H1 (cell line): ENCODE measurements at regions not wholly inside any gene's neighbourhood (a gene's known extent, or its start where the extent isn't known, plus 50 kb on each side); places are given as distances from the start of the nearest gene placed in this dataset.

Experiments
- CTCF ChIA-PET: fragments of 300-600 bp; sonication (Branson Sonifier 250); formaldehyde crosslinking; loops from one replicate; lab custom pipeline; 2021; ENCODE audit not compliant: partially characterized antibody; lab: Charles Lee
- POLR2A ChIA-PET: fragments of 300-600 bp; sonication (Branson Sonifier 250); formaldehyde crosslinking; loops from one replicate; lab custom pipeline; 2021; ENCODE audit warnings: inconsistent platforms; ENCODE audit not compliant: partially characterized antibody; lab: Charles Lee
- DNase-seq, 2 experiments: peaks; one replicate each; pipeline versions ENCODE4 v3.0.0 to v3.0.0-alpha.2; 2010 to 2022; ENCODE audit warnings: low spot score in 2 of 2, low read depth in 1 of 2, mixed read lengths in 1 of 2
- FAIRE-seq: peaks from 2 replicates; lab custom pipeline; 2011; peaks lifted over from hg19 to GRCh38; lab: Jason Lieb, UNC
- H2AFZ ChIP-seq: 2 replicates; pipeline ENCODE4 v1.8.1; 2012; ENCODE audit warnings: low read length, inconsistent platforms
- H2AK5ac ChIP-seq: 2 replicates; pipeline ENCODE4 v1.6.1; 2013; ENCODE audit warnings: low read depth, low read length
- H2BK120ac ChIP-seq: replicated peaks from 2 replicates; pipeline ENCODE3; 2013; ENCODE audit warnings: low read depth, low read length, inconsistent platforms
- H2BK12ac ChIP-seq: 2 replicates; pipeline ENCODE4 v1.6.1; 2013; ENCODE audit warnings: low read depth, low read length
- H2BK15ac ChIP-seq: 2 replicates; pipeline ENCODE4 v1.6.1; 2013; ENCODE audit warnings: low read length
- H2BK20ac ChIP-seq: 2 replicates; pipeline ENCODE4 v1.6.1; 2013; ENCODE audit warnings: low read length
- H2BK5ac ChIP-seq: 2 replicates; pipeline ENCODE4 v1.6.1; 2013; ENCODE audit warnings: low read depth, low read length
- H3K14ac ChIP-seq: 2 replicates; pipeline ENCODE4 v1.6.1; 2013; ENCODE audit warnings: inconsistent platforms; ENCODE audit not compliant: insufficient read length
- H3K18ac ChIP-seq: 2 replicates; pipeline ENCODE4 v1.6.1; 2013; ENCODE audit warnings: low read length; ENCODE audit errors: extremely low read depth
- H3K23ac ChIP-seq: 2 replicates; pipeline ENCODE4 v1.6.1; 2013; ENCODE audit warnings: inconsistent platforms; ENCODE audit not compliant: insufficient read length
- H3K23me2 ChIP-seq: 2 replicates; pipeline ENCODE4 v1.6.1; 2013; ENCODE audit warnings: low read depth, low read length
- H3K27ac ChIP-seq: 2 replicates; pipeline ENCODE4 v1.6.1; 2011; ENCODE audit warnings: low read depth, low read length, inconsistent platforms
- H3K27me3 ChIP-seq, 4 experiments: replicated peaks in 1 of 4; 1 replicate in 1 of 4; 2 replicates in 3 of 4; pipeline versions ENCODE4 v1.6.1 to v1.8.1; 2011 to 2013; ENCODE audit warnings: low read length in 3 of 4, mild to moderate bottlenecking in 3 of 4, inconsistent platforms in 2 of 4, mixed read lengths in 2 of 4, moderate library complexity in 1 of 4; ENCODE audit not compliant: control insufficient read depth in 3 of 4, insufficient read depth in 3 of 4; ENCODE audit errors: extremely low read depth in 1 of 4
- H3K36me3 ChIP-seq, 4 experiments: 2 replicates each; pipeline versions ENCODE4 v1.6.1 to v1.8.1; 2011 to 2013; ENCODE audit warnings: mild to moderate bottlenecking in 4 of 4, low read length in 3 of 4, moderate library complexity in 2 of 4, control low read depth in 1 of 4, inconsistent platforms in 1 of 4; ENCODE audit not compliant: insufficient read depth in 4 of 4, control insufficient read depth in 2 of 4
- H3K4ac ChIP-seq: replicated peaks from 2 replicates; pipeline ENCODE3; 2013; ENCODE audit warnings: low read length, low read depth, mixed read lengths, inconsistent platforms; ENCODE audit not compliant: insufficient read length
- H3K4me1 ChIP-seq, 4 experiments: replicated peaks in 1 of 4; 1 replicate in 1 of 4; 2 replicates in 3 of 4; pipeline versions ENCODE4 v1.6.1 to v1.8.1; 2011 to 2013; ENCODE audit warnings: low read length in 3 of 4, inconsistent platforms in 2 of 4, mixed read lengths in 1 of 4; ENCODE audit not compliant: insufficient read depth in 4 of 4, control insufficient read depth in 3 of 4
- H3K4me2 ChIP-seq, 2 experiments: 2 replicates each; pipeline versions ENCODE4 v1.6.1 to v1.8.1; 2011 to 2013; ENCODE audit warnings: low read depth in 2 of 2, low read length in 2 of 2, control low read depth in 1 of 2, inconsistent platforms in 1 of 2, mild to moderate bottlenecking in 1 of 2; ENCODE audit not compliant: insufficient read depth in 1 of 2
- H3K4me3 ChIP-seq, 4 experiments: fragments of 200-600, 300-600 bp in 1 of 4; sonication (generic), shearing (Covaris generic), sonication (Bioruptor Twin) in 1 of 4; 2 replicates each; pipeline versions ENCODE4 v1.5.1 to v1.8.1; 2011 to 2016; ENCODE audit warnings: low read length in 4 of 4, low read depth in 3 of 4, control low read depth in 2 of 4, inconsistent platforms in 2 of 4, mild to moderate bottlenecking in 2 of 4, mixed read lengths in 1 of 4, moderate library complexity in 1 of 4; ENCODE audit not compliant: insufficient read depth in 2 of 4; ENCODE audit errors: extremely low read depth in 1 of 4
- H3K56ac ChIP-seq: replicated peaks from 2 replicates; pipeline ENCODE3; 2013; ENCODE audit warnings: low read depth, mild to moderate bottlenecking, mixed read lengths, low read length, inconsistent platforms; ENCODE audit not compliant: insufficient read length
- H3K79me1 ChIP-seq: 2 replicates; pipeline ENCODE4 v1.6.1; 2013; ENCODE audit warnings: low read depth, low read length, control low read depth
- H3K79me2 ChIP-seq, 2 experiments: 2 replicates each; pipeline versions ENCODE4 v1.6.1 to v1.8.1; 2012 to 2013; ENCODE audit warnings: low read length in 2 of 2, mild to moderate bottlenecking in 2 of 2, inconsistent platforms in 1 of 2; ENCODE audit not compliant: insufficient read depth in 2 of 2, control insufficient read depth in 1 of 2
- H3K9ac ChIP-seq, 4 experiments: replicated peaks in 1 of 4; 1 replicate in 1 of 4; 2 replicates in 3 of 4; pipeline versions ENCODE4 v1.6.1 to v1.8.1; 2011 to 2013; ENCODE audit warnings: low read depth in 3 of 4, low read length in 3 of 4, control low read depth in 2 of 4, mild to moderate bottlenecking in 2 of 4, moderate library complexity in 2 of 4, inconsistent platforms in 1 of 4; ENCODE audit errors: extremely low read depth in 1 of 4
- H3K9me3 ChIP-seq, 2 experiments: 2 replicates each; pipeline versions ENCODE4 v1.6.1 to v1.8.1; 2012 to 2013; ENCODE audit warnings: mild to moderate bottlenecking in 2 of 2, moderate library complexity in 2 of 2, control low read depth in 1 of 2, inconsistent platforms in 1 of 2, low read depth in 1 of 2, low read length in 1 of 2, mixed read lengths in 1 of 2; ENCODE audit not compliant: insufficient read depth in 2 of 2
- H4K20me1 ChIP-seq, 2 experiments: replicated peaks in 1 of 2; 2 replicates each; pipeline versions ENCODE3 to v1.8.1; 2011 to 2013; ENCODE audit warnings: inconsistent platforms in 2 of 2, low read length in 2 of 2, mild to moderate bottlenecking in 1 of 2; ENCODE audit not compliant: insufficient read depth in 2 of 2, control insufficient read depth in 1 of 2
- H4K5ac ChIP-seq: 2 replicates; pipeline ENCODE4 v1.6.1; 2013; ENCODE audit warnings: low read length, low read depth, mixed read lengths, inconsistent platforms; ENCODE audit not compliant: insufficient read length
- H4K8ac ChIP-seq: 2 replicates; pipeline ENCODE4 v1.8.0; 2013; ENCODE audit warnings: mild to moderate bottlenecking, moderate library complexity, low read length, inconsistent platforms; ENCODE audit not compliant: insufficient read depth; ENCODE audit errors: extremely low read depth
- H4K91ac ChIP-seq: replicated peaks from 2 replicates; pipeline ENCODE3; 2013; ENCODE audit warnings: low read length, mixed read lengths, inconsistent platforms; ENCODE audit not compliant: insufficient read length
- ASH2L ChIP-seq: fragments of 200-600, 300-600 bp; sonication (generic); IDR thresholded peaks from one replicate; pipeline ENCODE4 v1.7.1; 2017; ENCODE audit warnings: low read length
- BACH1 ChIP-seq: IDR thresholded peaks from 2 replicates; pipeline ENCODE4 v1.6.1; 2012; ENCODE audit warnings: low read length, improper control_type of control experiment
- BCL11A ChIP-seq, 2 experiments: IDR thresholded peaks; one replicate each; pipeline ENCODE4 v1.6.1; 2011; ENCODE audit warnings: low read depth in 2 of 2, low read length in 2 of 2, mild to moderate bottlenecking in 2 of 2
- CBX5 ChIP-seq: fragments of 300-800, 300-1000 bp; sonication (generic); IDR thresholded peaks from 2 replicates; pipeline ENCODE4 v1.7.1; 2016; ENCODE audit warnings: antibody characterized with exemption, low read length, low read depth
- GABPA ChIP-seq: IDR thresholded peaks from 2 replicates; pipeline ENCODE4 v1.6.1; 2011; ENCODE audit warnings: mild to moderate bottlenecking, low read length, moderate library complexity, borderline replicate concordance; ENCODE audit not compliant: insufficient read depth
- GTF2F1 ChIP-seq: IDR thresholded peaks from 2 replicates; pipeline ENCODE4 v1.6.1; 2012; ENCODE audit warnings: low read depth, low read length, improper control_type of control experiment, borderline replicate concordance
- HDAC6 ChIP-seq: IDR thresholded peaks from one replicate; pipeline ENCODE4 v1.7.1; 2012; ENCODE audit warnings: low read depth, mild to moderate bottlenecking, inconsistent platforms, low read length, moderate library complexity
- POLR2AphosphoS5 ChIP-seq: IDR thresholded peaks from 2 replicates; pipeline ENCODE4 v1.6.1; 2011; ENCODE audit warnings: low read depth, low read length
- SRF ChIP-seq: IDR thresholded peaks from 2 replicates; pipeline ENCODE4 v1.6.1; 2011; ENCODE audit warnings: mild to moderate bottlenecking, low read depth, low read length, moderate library complexity
- TCF12 ChIP-seq: IDR thresholded peaks from 2 replicates; pipeline ENCODE4 v1.6.1; 2011; ENCODE audit warnings: low read depth, mild to moderate bottlenecking, low read length
- USF2 ChIP-seq: IDR thresholded peaks from 2 replicates; pipeline ENCODE4 v1.6.1; 2011; ENCODE audit warnings: low read length, improper control_type of control experiment
- WGBS, 2 experiments: shearing (Covaris generic) in 1 of 2; methylation state at CpG; one replicate each; pipeline versions ENCODE4 v1.1.6 to v1.1.7; 2013 to 2015; ENCODE audit warnings: low lambda C conversion rate in 2 of 2, mixed read lengths in 2 of 2, inconsistent platforms in 1 of 2, low coverage in 1 of 2, missing lambda C conversion rate in 1 of 2; ENCODE audit not compliant: insufficient replicate concordance in 2 of 2, insufficient coverage in 1 of 2, insufficient read length in 1 of 2; ENCODE audit errors: extremely low coverage in 1 of 2, missing lambda C conversion rate in 1 of 2; 5-methylcytosine and 5-hydroxymethylcytosine counted together
- TF ChIP-seq, protein P1 (sequence below), 3 experiments: IDR thresholded peaks; 1 replicate in 2 of 3; 2 replicates in 1 of 3; pipeline versions ENCODE4 v1.5.1 to v1.6.1; 2011; ENCODE audit warnings: low read length in 3 of 3, mild to moderate bottlenecking in 3 of 3, inconsistent platforms in 2 of 3, low read depth in 1 of 3, moderate library complexity in 1 of 3; ENCODE audit not compliant: insufficient read depth in 1 of 3; ENCODE audit errors: control extremely low read depth in 1 of 3

- H3K9me3 ChIP-seq: no peaks in the 10 kb centered on the region
- ChIA-PET POLR2A (no interaction called here), CTCF (interaction anchor here (0.9 to 1.0 kb wide), 2 partner anchors 10 to 179 kb away, joined by 3 to 5 read pairs; no protein-coding TSS in a partner anchor)
- no peak overlapping the region for H4K8ac ChIP-seq
- no peak overlapping the region for H3K56ac ChIP-seq
- H3K4me3 ChIP-seq: no peak overlapping the region
- H3K14ac ChIP-seq: no peak overlapping the region
- no peaks in the 10 kb centered on the region for H3K36me3 ChIP-seq
- H2BK5ac ChIP-seq: no peak overlapping the region
- no peak overlapping the region for H4K5ac ChIP-seq
- no peaks in the 10 kb centered on the region for H3K4me1 ChIP-seq
- H3K4me2 ChIP-seq: no peak overlapping the region
- H2BK120ac ChIP-seq: no peak overlapping the region
- DNase-seq (no peak), FAIRE-seq (no peak)
- no peak overlapping the region for H3K4ac ChIP-seq
- H3K23ac ChIP-seq: no peak overlapping the region
- no peaks in the 10 kb centered on the region; the same call in 1 of the 2 replicates for H3K79me1 ChIP-seq
- no peak overlapping the region for H2BK20ac ChIP-seq
- H3K23me2 ChIP-seq: no peaks in the 10 kb centered on the region
- no peak overlapping the region for H2AFZ ChIP-seq
- H4K20me1 ChIP-seq: no peaks in the 10 kb centered on the region
- no peaks in the 10 kb centered on the region for H3K79me2 ChIP-seq
- H3K9ac ChIP-seq: no peak overlapping the region
- H3K18ac ChIP-seq: no peak overlapping the region
- H2BK12ac ChIP-seq: no peak overlapping the region
- H4K91ac ChIP-seq: no peak overlapping the region
- H2BK15ac ChIP-seq: no peak overlapping the region
- 96% methylated on average over 3 of the region's 3 CpGs; no CpG with 5 or more reads in 1 of the 2 experiments for WGBS, 2 experiments
- H3K27me3 ChIP-seq: peaks cover 0 to 2% (median 0%) of the 10 kb centered on the region in 4 experiments; a peak in 1 of 7 replicates
- no peak overlapping the region for H2AK5ac ChIP-seq
- H3K27ac ChIP-seq: no peak overlapping the region
- TF ChIP-seq TCF12 (no peak), POLR2AphosphoS5 (no peak), BACH1 (no peak), HDAC6 (no peak), GABPA (no peak), GTF2F1 (no peak), USF2 (no peak), BCL11A (IDR thresholded peaks at IDR 0.05; ENCODE audit: low read depth in 2 of 2, low read length in 2 of 2) (no peak), ASH2L (no peak), SRF (no peak), CBX5 (no peak)
- TF ChIP-seq, protein P1, sequence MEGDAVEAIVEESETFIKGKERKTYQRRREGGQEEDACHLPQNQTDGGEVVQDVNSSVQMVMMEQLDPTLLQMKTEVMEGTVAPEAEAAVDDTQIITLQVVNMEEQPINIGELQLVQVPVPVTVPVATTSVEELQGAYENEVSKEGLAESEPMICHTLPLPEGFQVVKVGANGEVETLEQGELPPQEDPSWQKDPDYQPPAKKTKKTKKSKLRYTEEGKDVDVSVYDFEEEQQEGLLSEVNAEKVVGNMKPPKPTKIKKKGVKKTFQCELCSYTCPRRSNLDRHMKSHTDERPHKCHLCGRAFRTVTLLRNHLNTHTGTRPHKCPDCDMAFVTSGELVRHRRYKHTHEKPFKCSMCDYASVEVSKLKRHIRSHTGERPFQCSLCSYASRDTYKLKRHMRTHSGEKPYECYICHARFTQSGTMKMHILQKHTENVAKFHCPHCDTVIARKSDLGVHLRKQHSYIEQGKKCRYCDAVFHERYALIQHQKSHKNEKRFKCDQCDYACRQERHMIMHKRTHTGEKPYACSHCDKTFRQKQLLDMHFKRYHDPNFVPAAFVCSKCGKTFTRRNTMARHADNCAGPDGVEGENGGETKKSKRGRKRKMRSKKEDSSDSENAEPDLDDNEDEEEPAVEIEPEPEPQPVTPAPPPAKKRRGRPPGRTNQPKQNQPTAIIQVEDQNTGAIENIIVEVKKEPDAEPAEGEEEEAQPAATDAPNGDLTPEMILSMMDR (IDR thresholded peaks at IDR 0.05; ENCODE audit: control extremely low read depth in 1 of 3, insufficient read depth in 1 of 3, low read depth in 1 of 3, low read length in 3 of 3): no peak
These were observed 244.7 kb downstream of the HNMT start for GRCh38 chr2:138209009-138209408.
